ENCODE measurements at regions not wholly inside any gene's neighbourhood (a gene's known extent, or its start where the extent isn't known, plus 50 kb on each side); places are given as distances from the start of the nearest gene placed in this dataset.

- Histone ChIP-seq H2AK9ac (replicated peaks; ENCODE audit: low read depth, low read length, poor library complexity) (no peak overlapping the region), H2AK5ac (ENCODE audit: low read depth, low read length) (no peak overlapping the region), H3K4me2 (ENCODE audit: low read depth, low read length) (no peak overlapping the region), H3K9me3 (ENCODE audit: control insufficient read depth, insufficient read depth, low read length) (no peaks in the 10 kb centered on the region), H4K91ac (ENCODE audit: insufficient read depth, low read depth, low read length) (no peak overlapping the region), H3K23ac (ENCODE audit: low read depth, low read length) (no peak overlapping the region), H3K79me1 (ENCODE audit: low read depth in 1 of 2, low read length in 2 of 2) (no peaks in the 10 kb centered on the region), H2BK5ac (ENCODE audit: low read depth, low read length, poor library complexity, severe bottlenecking) (no peak overlapping the region), H3K14ac (replicated peaks; ENCODE audit: low read depth, low read length) (no peak overlapping the region), H3K56ac (ENCODE audit: extremely low read depth, insufficient read depth, low read length) (no peak overlapping the region), H4K8ac (ENCODE audit: low read depth in 2 of 2, low read length in 2 of 2) (no peak overlapping the region), H3K27me3 (ENCODE audit: control insufficient read depth, insufficient read depth, low read length) (peaks cover 6% of the 10 kb centered on the region), H3K27ac (ENCODE audit: insufficient read depth, low read length) (no peak overlapping the region), H3K9ac (ENCODE audit: low read depth, low read length) (no peak overlapping the region), H3K18ac (ENCODE audit: low read depth, low read length) (no peak overlapping the region), H2BK20ac (ENCODE audit: low read depth, low read length) (no peak overlapping the region), H4K20me1 (ENCODE audit: insufficient read depth, low read length) (no peaks in the 10 kb centered on the region), H2BK120ac (ENCODE audit: low read depth, low read length) (no peak overlapping the region), H3K36me3 (ENCODE audit: control insufficient read depth, insufficient read depth, low read length) (no peaks in the 10 kb centered on the region), H3K9me1 (ENCODE audit: insufficient read depth, low read length) (no peaks in the 10 kb centered on the region), H3K4ac (ENCODE audit: low read depth, low read length) (no peak overlapping the region), H2AFZ (replicated peaks; ENCODE audit: low read length, poor library complexity) (no peak overlapping the region), H4K5ac (ENCODE audit: low read depth, low read length) (no peak overlapping the region), H3K4me1 (ENCODE audit: control insufficient read depth, insufficient read depth, low read length) (no peaks in the 10 kb centered on the region), H2BK15ac (ENCODE audit: low read depth, low read length) (no peak overlapping the region), H3K4me3 (ENCODE audit: insufficient read depth, low read depth, low read length) (no peak overlapping the region)
- ChIA-PET CTCF (no interaction called here), POLR2A (ENCODE audit: unreplicated experiment) (no interaction called here)
- no CpG with 5 or more reads among the region's 2 CpGs for WGBS, 2 experiments (ENCODE audit: extremely low coverage in 2 of 2, insufficient read length in 1 of 2)
- DNase-seq (no peak), ATAC-seq (ENCODE audit: low read depth) (no peak)
- in situ Hi-C loops (cut with MboI; ENCODE audit: low sequenced_read_pairs) (no loop called here), intact Hi-C loops (cut with micrococcal nuclease) (no loop called here), dilution Hi-C loops (cut with HindIII; ENCODE audit: low sequenced_read_pairs, unreplicated experiment) (no loop called here)
- TF ChIP-seq SMC3 (IDR thresholded peaks at IDR 0.05; ENCODE audit: low read depth, low read length) (no peak), MXI1 (IDR thresholded peaks at IDR 0.05; ENCODE audit: borderline replicate concordance, low read depth, low read length) (no peak), FOS (IDR thresholded peaks at IDR 0.05; ENCODE audit: low read depth, low read length) (no peak), CEBPB (IDR thresholded peaks at IDR 0.05; ENCODE audit: low read depth, low read length) (no peak), RAD21 (IDR thresholded peaks at IDR 0.05; ENCODE audit: low read length) (no peak), CTCF (conservative IDR thresholded peaks at IDR 0.05; ENCODE audit: low read depth, low read length) (no peak), CHD1 (IDR thresholded peaks at IDR 0.05; ENCODE audit: low read depth, low read length) (no peak), MAFK (IDR thresholded peaks at IDR 0.05; ENCODE audit: low read depth, low read length) (no peak), USF2 (IDR thresholded peaks at IDR 0.05; ENCODE audit: low read depth, low read length) (no peak), BHLHE40 (IDR thresholded peaks at IDR 0.05; ENCODE audit: low read depth, low read length) (no peak), NFE2L2 (IDR thresholded peaks at IDR 0.05; ENCODE audit: low read depth, low read length) (no peak), RFX5 (IDR thresholded peaks at IDR 0.05; ENCODE audit: low read depth, low read length) (no peak), ELK1 (IDR thresholded peaks at IDR 0.05; ENCODE audit: borderline replicate concordance, low read depth, low read length) (no peak), MAZ (IDR thresholded peaks at IDR 0.05; ENCODE audit: borderline replicate concordance, low read depth, low read length) (no peak), RCOR1 (IDR thresholded peaks at IDR 0.05; ENCODE audit: insufficient replicate concordance, low read length) (no peak)
- BruUV-seq (replicated peaks), result no TSS peak
Observed at GRCh38 chr11:119999220-119999619, 138.7 kb downstream of the TRIM29 start.

Data from IMR-90 (cell line).